Endothelial cell of umbilical vein (primary cell): ENCODE measurements at regions not wholly inside any gene's neighbourhood (a gene's known extent, or its start where the extent isn't known, plus 50 kb on each side); places are given as distances from the start of the nearest gene placed in this dataset.

Experiments
- JUN ChIP-seq: IDR thresholded peaks from 2 replicates; pipeline ENCODE4 v1.6.1; 2011; ENCODE audit warnings: borderline replicate concordance, low read depth; ENCODE audit not compliant: insufficient read length, insufficient read depth
- MYC ChIP-seq: IDR thresholded peaks from one replicate; pipeline ENCODE4 v1.6.1; 2011; ENCODE audit warnings: mild to moderate bottlenecking, low read depth, low read length
- POLR2AphosphoS5 ChIP-seq: IDR thresholded peaks from 2 replicates; pipeline ENCODE4 v1.6.1; 2012; ENCODE audit warnings: low read depth, mild to moderate bottlenecking, control low read depth, low read length, moderate library complexity; ENCODE audit not compliant: insufficient read depth
- TF ChIP-seq, protein P1 (sequence below), 2 donors: IDR thresholded peaks; 1 replicate in 1 of 2; 2 replicates in 1 of 2; pipeline ENCODE4 v1.5.1; 2011; ENCODE audit warnings: low read length in 2 of 2, mild to moderate bottlenecking in 2 of 2, moderate library complexity in 2 of 2, control low read depth in 1 of 2, inconsistent platforms in 1 of 2, low read depth in 1 of 2; ENCODE audit not compliant: insufficient read depth in 1 of 2; ENCODE audit errors: extremely low read depth in 1 of 2

DNA sequence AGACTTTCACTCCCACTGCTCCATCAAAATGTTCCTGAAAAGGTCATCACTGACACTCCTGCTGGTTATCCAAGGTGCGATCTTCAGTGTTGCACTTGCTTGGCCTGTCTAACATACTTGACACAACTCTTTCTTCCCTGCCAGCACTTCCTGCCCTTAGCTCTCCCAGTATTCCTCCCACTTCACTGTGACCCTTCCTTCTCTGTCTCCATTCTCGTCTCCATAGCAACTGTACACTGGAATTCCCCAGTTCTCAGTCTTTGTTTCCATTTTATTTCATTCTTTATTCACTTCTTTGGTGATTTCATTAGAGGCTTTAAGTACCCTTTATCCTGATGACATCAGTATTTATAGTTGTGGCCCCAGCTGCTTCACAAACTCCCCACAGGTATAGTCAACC lies 333.0 kb downstream of the IRS1 start:
- TF ChIP-seq, protein P1, sequence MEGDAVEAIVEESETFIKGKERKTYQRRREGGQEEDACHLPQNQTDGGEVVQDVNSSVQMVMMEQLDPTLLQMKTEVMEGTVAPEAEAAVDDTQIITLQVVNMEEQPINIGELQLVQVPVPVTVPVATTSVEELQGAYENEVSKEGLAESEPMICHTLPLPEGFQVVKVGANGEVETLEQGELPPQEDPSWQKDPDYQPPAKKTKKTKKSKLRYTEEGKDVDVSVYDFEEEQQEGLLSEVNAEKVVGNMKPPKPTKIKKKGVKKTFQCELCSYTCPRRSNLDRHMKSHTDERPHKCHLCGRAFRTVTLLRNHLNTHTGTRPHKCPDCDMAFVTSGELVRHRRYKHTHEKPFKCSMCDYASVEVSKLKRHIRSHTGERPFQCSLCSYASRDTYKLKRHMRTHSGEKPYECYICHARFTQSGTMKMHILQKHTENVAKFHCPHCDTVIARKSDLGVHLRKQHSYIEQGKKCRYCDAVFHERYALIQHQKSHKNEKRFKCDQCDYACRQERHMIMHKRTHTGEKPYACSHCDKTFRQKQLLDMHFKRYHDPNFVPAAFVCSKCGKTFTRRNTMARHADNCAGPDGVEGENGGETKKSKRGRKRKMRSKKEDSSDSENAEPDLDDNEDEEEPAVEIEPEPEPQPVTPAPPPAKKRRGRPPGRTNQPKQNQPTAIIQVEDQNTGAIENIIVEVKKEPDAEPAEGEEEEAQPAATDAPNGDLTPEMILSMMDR (IDR thresholded peaks at IDR 0.05; ENCODE audit: extremely low read depth in 1 of 2, insufficient read depth in 1 of 2, low read depth in 1 of 2, low read length in 2 of 2): no peak
- TF ChIP-seq POLR2AphosphoS5 (no peak), MYC (no peak), JUN (no peak)
